GM18498 (cell line): ENCODE measurements at regions not wholly inside any gene's neighbourhood (a gene's known extent, or its start where the extent isn't known, plus 50 kb on each side); places are given as distances from the start of the nearest gene placed in this dataset.

ENCODE experiments used
- ATAC-seq: cut with Tn5 transposase; IDR thresholded peaks from one replicate; pipeline ENCODE4 v1.9.1; 2021; ENCODE audit warnings: mild to moderate bottlenecking, moderate library complexity; ENCODE audit not compliant: unreplicated experiment

DNA sequence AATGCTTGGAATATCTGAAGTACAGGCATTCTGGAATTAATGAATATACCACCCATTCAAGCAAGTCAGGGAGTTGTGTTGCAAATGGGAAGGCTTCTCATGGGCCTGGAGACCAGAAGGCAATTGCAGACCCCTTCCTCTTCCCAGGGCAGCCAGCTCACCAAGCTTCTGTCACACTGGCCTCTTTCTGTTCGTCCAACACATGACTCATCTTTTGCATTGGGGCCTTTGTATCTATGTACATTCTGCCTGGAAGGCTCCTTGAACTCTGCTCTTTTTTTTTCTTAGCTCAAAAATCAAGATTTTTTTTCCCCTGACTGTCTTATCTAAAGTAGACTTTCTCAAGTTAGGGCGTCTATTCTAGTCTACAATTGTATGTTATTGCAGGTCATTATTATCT is 132.9 kb upstream of the MYLIP start:
- ATAC-seq, result no peak

DNA sequence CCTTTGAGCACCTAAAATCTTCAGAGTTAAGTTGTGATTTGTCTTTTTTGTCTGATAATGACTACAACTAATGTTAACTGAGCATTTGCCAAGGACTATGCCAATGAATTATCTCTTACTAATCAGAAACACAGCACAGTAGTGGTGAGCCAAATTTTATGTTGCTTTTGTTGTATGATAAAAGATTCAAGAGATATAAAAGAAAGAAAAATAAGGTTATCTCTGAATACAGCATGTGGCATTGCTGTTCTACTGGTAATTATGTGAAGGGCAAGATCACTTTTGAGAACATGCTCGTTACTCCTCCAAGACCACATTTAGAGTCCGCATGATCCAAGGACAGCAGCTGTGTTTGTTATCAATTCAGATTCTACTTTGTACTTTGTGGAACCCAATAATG is 133.4 kb upstream of the MYLIP start:
- no peak for ATAC-seq

DNA sequence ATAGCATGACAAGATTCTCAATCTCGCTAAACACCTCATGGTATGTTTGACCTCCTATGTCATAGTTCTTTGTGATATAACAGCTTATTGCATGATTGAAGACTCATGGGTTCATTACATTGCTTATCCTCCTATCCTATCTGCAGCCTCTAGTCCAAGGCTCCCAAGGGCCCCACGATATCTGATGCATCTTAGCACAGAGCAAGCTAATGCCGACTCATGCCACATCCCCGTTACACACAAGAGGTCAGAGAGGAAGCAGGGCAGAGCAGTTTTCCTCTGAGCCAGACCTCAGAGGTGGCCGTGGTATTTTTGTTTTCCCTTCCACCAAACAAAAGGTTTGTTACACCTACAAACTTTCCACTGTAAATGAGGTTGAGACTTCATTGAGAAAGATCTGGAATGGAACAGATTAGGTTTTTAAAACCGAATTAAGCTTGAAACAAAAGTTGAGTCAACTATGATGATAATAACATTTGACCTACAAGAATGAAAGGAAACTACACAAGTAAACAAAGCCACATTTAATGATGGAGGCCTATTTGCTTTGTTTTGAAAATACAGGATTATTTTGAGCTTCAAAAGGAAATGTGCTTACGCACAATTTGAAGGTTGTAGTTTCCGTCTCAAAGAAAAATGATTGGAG is 133.9 kb upstream of the MYLIP start:
- no peak for ATAC-seq

DNA sequence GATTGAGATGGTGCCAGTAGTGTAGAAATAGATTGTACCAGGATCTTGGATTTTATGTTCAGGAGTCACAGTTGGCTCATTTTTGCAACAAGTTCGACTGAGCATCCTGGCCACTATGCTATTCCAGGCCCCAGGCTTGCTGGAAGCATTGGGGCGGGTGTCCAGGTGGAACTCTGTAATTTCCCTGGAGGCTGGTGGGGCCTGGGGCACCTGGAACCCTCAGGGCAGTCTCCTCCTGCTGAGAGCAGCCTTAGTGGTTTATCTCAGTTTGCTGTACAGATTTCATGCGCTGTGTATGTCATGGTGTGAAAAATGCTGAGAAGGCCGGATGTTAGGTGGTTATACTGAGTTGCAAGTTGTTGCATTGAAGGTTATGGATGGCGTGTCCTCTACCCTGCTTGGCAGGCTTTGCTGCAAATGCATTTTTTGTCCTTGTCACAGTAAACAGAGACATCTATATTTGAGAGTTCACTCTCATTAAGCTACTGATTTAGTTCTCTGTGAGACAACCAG is 135.1 kb upstream of the MYLIP start:
- no peak for ATAC-seq

DNA sequence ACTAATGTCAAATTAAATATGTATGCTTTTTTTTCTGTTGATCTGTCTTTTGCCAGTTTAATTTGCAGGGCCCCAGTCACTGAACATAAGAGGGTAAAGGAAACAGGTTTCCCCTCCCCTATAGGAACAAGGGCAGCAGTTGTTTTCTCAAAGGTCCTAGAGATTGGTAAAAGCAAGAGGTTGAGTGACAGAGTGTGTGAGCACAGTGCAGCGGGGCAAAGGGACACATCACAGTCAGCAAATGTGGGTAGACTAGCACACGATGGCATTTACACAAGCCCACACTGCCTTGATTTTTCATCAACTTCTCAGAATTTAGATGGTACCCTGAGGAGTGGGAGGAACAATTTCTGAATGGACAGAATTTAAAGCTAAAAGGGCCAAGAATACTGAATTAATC is 138.7 kb upstream of the MYLIP start:
- ATAC-seq, result no peak

DNA sequence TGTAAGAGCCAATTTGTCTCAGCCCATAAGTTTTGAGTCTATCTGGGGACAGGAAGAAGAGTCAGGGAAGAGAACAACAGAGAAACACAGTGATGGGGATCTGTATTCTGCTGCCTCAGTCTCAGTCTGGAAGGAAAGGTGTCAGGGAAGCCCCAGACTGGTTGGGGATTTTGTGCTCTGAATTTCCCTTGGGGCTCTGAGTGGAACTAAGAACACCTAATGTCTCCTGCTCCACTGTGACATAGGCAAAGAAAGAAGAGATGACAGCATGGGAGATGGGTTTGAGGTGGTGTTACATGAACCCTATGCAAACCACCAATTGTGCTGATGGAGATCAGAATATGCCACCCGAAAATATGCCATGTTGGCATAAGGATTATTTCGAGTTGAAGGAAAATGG is 139.5 kb upstream of the MYLIP start:
- ATAC-seq, result peak; percentile 66

DNA sequence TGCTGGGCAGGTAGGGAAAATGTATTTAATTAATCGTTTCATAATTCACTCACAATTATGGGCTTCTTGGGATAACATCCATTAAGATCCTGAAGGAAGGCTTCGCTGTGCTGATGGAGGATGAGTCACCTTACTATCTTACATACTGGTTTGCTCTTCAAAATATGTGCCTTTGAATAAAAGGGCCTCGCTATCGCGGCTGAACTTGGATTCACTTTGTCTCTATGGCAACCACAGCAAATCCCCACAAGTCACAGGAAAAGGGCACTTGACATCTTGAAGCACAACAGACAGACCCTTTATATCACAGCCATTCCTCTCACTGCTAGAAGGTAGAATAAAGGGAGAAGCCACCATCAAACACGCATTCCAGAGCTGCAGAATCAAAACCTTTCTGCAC is 141.3 kb upstream of the MYLIP start:
- no peak for ATAC-seq

DNA sequence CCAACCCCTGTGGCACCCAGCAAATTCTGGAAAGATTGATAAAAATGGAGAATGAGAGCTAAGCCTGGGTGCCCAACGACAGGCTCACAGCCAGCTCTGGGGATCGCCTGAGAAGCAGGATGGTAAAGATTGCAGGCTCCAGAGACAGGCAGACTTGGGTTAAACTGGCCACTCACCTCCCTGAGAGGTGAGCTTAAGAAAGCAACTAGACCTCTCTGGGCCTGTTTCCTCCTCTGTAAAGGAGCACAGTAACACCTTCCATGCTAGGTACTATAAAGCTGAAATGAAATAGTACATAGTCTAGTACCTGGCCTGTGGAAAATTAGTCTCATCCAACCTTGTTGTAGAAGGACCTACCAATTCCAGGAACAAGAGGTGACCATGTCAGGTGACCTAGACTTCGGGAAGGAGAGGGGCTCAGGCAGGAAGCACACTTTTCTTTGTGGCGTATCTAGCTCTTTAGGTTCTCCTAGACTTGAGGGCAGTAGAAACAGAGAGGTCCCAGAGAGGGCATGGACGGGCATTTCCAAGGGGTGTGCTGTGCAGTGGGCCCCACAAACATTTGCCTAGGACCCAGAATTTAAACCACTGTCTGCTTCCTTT is 142.8 kb upstream of the MYLIP start:
- no peak for ATAC-seq

DNA sequence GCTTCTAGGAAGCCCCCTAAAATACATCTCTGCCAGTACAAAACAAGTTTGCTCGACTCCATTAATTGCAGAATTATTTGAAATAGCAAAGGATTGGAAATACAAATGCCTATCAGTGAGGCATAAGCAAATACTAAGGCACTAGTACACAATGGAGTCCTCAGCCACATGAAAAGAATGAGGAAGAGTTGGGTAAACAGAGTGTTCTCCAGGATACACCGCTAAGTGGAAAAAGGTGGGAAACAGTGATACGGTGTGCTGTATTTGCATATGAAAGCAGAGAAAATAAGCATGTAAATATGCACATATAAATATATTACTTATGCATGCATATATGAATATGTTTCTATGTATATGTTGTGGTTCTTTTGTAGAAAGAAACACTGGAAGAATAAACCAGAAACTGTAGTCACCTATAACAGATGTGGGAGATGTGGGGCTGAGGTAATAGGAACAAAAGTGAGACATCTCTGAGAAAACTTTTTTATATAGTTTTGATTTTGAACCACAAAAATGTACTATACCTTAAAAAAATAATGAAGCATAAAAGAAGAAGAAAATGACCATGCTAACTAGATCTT is 143.4 kb upstream of the MYLIP start:
- no peak for ATAC-seq

DNA sequence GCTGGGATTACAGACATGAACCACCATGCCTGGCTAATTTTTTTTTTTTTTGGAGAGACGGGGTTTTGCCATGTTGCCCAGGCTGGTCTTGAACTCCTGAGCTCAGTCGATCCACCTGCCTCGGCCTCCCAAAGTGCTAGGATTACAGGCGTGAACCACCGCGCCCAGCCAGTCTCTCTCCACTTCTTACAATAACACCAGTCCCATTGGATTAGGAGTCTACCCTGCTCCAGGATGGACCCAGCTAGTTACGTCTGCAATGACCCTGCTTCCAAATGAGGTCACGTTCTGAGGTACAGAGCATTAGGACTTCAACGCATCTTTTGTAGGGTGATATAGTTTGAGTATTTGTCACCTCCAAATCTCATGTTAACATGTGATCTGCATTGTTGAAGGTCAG is 146.9 kb upstream of the MYLIP start:
- no peak for ATAC-seq

DNA sequence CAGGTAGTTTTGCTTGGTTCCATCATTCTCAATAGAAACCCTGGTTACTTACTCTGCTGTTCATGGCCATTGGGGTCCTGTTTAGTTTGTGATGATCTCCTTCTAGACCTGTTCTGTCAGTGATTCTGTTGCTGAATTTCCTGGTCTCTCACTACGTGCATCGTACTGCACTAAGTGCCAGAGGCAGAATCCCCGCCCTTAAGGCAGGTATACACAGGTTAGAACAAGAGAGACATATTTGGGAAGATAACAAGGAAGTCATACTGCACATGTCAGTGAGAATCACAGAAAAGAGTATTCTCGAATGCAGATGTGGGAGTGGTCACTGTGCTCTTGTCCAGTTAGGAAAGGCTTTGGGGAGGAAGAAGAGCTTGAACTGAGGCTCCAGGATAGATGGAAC is 148.1 kb upstream of the MYLIP start:
- no peak for ATAC-seq

DNA sequence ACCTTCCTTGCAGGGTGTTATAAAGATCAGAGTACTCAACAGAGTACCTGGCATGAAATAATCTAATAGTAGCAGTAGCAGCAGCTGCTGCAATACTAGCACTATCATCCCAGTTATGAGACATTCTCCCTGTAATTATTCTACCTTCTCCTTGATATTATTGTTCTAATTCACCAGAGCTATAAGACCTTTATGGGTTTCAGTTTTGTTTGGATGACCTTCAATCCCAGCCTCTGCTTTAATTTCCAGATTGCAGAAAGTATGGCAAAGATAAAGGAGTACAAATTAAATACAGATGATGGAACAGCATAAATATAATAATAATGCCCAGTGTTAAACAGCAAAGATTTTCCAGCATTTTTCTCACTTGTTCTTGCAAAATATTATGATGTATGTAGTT is 150.5 kb upstream of the MYLIP start:
- ATAC-seq, result no peak

DNA sequence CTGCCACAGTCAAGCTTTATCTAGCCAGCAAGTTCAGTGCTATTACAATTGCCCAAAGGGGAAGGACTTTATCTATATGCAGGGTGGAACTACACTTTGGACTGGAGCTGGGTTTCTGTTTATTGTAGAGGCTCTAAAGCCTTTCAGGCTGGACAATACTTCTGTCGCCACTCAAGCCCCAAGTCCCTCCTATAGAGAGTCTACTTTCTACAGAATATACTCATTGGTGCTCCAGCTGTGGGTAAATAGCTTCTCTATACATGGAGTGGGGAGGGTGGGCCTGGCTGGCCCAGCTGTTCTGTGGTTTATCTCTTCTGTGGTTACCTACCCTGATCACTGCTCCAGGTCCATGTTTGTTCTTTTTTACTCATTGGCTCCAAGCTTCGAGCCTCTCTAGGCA is 151.8 kb upstream of the MYLIP start:
- no peak for ATAC-seq

DNA sequence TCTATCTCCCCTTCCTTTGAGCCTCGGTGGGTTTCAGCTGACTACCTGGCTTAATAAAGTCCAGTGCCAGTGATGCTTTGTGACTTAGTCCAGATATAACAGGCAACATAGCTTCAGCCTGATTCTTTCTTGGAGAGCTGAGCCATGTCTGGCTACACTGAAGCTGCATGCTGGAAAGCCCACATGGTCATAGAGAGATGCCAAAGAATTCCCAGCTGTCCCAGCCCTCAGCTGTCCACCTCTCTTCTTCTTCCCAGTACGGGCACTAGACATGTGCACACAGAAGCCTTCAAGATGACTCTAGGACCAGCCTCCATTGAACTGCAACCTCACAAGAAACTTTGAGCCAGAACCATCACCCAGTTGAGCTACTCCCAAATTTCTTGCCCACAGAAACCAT is 154.1 kb upstream of the MYLIP start:
- no peak for ATAC-seq

DNA sequence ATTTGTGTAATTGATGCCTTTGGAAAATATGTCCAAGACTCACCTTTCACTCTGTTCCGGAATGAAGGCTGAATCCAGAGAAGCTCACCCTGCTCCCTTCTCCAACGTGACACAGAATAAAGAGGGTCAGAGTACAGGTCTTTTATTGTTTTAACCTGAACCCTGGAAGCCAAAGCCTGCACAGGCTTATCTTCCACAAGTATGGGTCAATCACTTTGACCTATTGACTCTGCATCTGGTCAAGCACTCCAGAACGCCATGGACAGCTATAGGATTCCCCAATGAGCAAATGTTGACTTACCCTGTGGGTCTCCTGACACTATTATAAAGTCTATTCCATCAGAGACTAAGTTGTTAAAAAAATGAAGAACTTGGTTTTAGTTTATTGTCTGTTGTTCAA is 158.4 kb upstream of the MYLIP start:
- no peak for ATAC-seq

DNA sequence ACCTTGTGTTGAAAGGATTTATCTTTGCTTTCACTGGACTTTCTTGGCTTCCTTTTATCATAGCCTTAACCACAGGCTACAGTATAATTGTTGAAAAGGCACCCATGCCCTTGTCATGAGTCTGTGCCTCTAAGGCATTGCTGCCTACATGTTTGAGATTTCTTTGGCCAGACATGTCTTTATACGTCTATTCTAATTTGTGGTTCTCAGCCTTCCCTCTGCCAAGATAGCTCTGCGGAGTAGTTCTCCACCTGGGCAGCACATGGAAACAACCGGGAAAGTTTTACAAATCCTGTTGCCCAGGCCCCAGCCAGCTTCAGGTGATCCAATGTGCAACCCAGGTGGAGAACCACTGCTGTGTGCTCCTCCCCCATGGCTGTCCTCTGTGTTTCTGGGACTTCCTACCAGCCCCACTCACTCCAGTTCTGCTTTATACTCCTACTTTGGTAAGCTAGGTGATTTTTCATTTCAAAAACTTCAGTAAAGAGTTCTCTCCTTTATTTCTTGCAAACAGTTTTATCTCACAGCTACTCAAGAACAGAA is 159.6 kb upstream of the MYLIP start:
- ATAC-seq, result no peak

DNA sequence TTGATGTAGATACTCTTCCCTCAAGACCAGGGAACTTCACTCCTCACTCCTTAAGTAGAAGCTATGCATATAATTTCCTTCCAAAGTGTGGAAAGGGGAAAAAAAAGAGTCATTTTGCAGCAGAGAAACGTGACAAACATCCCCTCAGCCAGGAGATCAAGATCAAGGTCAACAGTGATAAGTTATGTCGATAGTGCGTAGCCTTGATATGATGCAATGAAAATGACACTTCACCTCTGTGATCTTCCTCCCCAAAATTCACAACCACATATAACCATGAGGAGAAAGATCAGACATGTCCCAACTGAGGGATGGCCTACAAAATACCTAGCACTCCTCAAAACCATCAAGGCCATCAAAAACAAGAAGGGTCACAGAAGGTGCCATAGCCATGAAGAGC is 160.4 kb upstream of the MYLIP start:
- ATAC-seq, result no peak

DNA sequence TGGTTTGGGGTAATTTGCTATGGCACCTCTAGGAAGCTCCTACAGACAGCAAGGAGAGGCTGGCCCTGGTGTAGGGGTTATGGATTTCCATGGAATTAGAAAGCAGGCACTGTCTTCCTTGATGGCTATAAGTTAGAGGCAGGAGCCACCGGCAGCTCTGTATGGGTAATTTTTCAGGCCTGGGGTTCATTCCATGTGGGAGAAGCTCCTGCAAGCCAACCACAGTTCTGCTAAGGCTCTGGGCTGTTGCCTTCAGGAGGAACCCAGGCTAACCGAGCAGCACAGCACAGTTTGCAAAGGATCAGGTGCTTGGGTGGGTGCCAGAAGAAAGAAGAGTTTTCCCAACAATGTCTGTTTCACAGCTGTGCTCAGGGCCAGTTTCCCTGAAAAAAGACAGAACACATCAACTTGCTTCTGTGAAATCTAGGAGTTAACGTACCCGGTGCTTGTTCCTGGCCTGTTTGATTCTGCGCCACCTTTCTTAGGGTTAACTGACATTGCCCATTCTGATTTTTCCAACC is 162.8 kb upstream of the MYLIP start:
- no peak for ATAC-seq

DNA sequence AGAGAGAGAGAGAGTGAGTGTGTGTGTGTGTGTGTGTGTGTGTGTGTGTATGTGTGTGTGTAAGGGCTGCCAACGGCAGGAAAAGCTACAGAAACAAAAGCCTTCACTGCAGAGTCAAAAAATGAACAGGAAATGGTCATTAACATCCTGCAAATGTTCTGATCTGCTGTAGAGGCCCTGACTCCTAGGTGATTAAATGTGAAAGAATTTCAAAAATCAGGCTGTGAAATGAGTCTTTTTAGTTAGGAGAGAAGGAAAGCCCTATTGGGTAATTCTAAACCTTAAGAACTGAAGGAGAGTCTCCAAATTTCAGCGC is 166.5 kb upstream of the MYLIP start:
- ATAC-seq, result no peak

DNA sequence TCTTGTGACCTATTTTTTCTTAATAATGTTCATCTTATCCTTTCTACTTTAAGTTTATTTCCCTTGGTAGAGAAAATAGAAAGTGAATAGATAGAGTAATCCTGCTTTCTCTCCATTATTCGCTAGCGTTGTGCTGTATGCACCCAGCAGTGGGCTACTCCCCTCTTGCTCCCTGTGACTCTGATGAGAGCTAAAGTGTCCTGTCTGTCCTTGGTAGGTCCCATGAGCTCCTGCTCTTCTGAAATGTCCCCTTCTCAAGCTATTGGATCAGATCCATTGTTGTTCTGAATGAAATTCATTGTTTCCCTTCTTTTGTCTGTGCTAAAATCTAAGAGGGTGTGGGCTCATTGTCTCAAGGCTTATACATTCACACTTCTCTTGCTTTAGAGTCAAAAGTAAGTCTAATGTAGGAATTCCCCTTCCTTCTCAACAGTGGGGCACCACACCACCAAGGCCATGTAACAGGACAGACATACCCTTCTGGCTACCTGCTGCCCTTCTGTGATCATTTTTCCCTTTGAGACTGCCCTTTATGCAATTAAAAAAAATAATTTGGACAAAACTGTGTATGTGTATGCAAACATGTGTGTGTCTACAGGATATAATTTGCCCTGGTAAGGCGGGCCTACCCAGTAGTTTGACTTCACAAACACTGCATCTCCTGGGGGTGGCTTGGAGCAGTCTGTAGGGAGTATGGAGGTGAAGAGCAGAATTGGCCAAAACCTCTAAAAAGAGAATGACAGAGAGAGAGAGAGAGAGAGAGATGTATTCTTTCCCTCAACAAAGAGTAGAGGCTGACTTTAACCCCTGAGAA is 167.0 kb upstream of the MYLIP start:
- ATAC-seq, result no peak
